ENCODE measurements at regions not wholly inside any gene's neighbourhood (a gene's known extent, or its start where the extent isn't known, plus 50 kb on each side); places are given as distances from the start of the nearest gene placed in this dataset.
"Not testable (repeated sequence)": the region's sequence is repeated elsewhere in the genome, so short reads cannot be mapped to it uniquely, and the experiment has no call there.

GRCh38 chr14:104388541-104389325 lies 190.8 kb upstream of the C14orf180 start:
- no peak for ATAC-seq

DNA sequence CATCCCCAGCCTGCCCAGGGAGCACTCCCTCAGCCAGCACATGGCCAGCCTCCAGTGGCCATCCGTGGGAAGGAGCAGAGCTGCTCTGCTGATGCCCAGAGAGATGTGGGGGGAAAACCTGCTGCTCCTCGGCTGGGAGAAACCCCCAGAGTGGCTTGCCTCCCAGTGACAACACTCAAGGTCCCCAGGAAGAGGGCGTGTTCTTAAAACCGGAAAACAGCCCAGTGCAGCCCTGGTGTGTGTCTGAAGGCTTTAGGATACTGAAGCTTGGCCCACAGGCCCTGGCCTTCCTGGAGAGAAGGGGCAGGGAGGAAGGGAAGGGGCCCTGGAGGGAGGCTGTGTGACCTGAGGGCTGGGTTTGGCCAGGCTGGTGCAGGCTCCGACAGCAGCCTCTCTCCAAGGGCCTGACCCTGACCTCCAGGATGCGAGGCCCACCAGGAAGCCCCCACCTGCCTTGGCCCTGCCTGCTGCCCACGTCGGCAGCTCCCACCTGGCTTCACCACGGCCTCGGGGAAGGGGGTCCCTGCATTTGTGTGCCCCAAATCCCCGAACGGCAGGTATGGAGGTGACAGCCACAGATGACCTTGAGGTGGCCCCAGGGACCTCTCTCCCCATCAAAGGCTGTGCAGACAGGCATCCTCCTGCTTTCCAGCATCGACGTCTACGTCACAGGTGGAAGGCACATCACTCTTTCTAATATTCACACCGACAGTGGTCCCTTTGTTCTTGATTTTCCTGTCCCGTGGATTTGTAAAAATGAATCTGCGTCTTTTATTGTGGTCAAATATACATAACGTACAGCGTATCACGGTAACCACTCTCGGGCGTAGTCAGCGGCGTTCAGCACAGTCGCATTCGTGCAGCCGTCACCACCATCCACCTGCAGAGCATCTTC lies 190.0 kb upstream of the C14orf180 start:
- ATAC-seq: no peak

DNA sequence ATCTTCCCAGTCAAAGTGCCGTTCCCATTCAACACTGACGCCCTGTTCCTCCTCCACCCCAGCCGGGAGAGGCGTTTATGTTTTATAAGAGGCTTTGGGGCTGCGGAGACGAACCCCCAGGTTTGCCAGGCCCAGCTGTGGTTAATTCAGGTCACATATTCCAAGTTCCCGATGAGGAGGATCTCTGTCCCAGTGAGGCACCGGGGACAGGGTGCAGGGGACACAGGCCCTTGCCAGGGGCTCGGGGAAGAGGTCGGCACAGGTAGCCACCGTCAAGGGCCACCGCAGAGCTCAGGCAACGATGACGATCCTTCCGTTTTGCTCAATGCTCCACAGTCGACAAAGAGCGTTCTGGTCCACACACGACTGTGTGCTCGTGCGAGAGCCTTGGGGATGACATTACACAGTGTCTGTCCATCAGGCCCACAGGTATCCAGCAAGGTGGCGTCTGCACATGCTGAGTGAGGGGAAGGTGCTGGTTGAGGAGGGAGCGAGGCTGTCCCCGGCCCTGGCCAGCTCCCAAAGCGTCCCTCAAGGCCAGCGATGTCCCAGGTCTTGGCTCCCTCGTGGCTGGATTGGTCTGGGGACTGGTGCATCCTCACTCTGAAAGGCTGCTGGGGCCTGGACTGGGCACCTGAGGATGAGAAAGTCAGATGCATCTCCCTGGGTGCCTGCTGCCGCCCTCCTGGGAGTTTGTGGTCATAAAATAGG lies 189.2 kb upstream of the C14orf180 start:
- no peak for ATAC-seq

DNA sequence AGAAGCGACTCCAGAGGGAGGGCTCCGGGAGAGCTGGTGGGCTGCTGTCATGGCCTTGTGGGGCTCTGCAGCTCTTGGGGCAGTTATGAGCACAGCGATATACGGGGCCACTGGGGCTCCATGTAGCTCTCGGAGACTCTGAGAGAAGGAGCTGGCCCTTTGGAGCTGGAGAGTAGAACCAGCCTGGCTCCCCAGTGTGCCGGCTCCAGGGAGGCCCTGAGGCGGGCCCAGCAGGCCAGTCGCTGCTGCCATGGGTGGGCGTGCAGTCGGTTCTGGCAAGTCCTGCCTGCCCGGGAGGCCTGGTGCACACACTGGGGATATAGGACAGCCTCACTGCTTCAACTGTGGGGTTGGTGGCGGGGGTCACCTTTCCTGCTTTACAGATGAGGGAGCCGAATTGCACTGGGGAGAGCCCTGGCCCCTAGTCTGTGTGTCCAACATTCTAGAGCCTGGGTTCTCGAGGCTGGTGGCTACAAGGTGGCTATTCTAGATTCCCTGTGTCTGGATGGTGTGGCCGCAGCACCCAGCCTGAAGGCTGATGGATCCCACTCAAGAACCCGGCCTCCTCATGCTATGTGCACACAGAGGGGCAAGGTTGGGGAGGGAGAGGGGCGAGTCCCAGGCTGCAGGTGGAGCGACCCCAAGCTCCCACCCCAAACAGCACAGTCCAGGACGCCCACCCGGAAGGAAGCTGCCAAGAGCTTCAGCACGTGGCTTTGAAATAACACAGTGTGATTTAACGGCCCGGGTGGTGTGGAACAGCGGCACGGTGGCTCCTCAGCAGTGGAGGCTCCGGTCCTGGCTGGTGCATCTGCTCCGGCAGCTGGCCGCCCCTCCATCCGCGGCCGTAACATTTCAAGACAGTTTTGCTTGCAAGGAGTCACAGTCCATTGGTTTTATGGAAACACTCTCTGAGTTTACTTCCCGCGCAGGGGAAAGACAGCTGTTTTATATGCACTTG lies 188.3 kb upstream of the C14orf180 start:
- ATAC-seq: no peak

GRCh38 chr14:104392001-104392395 lies 187.6 kb upstream of the C14orf180 start:
- ATAC-seq: no peak

- no peak for ATAC-seq
Observed at GRCh38 chr14:104392396-104393198, 187.0 kb upstream of the C14orf180 start.

DNA sequence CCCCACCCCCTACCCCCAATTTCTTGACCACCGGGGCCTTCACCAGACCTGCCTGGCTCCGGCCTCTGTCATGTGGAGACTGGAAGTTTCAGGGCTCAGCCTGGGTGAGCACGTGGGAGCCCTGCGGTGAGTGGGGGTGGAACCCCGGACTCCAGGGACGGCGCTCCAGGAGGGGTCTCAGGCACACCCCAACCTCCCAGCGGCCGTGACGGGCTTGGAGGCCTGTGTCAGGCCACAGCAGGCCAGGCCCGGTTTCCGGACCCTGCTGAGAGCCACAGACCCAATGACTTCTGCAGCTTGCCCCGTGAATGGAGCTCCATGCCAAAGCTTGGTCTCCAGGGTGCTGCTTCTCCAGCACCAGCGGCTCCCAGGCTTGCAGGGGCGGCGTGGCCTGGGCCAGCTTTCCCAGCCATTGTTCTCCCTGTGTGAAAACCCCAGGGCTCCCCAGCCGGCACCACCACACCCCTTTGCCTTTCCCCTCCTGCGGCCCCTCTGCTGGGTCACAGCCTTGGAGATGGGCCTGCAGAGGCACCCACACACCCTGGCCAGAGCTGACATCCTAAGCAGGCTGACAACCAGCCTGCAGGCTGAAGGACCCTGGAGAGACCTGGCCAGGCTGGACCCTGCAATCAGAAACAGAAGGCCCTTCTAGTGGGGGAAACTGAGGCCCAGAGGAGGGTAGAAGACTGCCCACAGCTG lies 186.2 kb upstream of the C14orf180 start:
- ATAC-seq: no peak

- peak; percentile 60 for ATAC-seq
Observed at GRCh38 chr14:104393898-104394381, 185.6 kb upstream of the C14orf180 start.

DNA sequence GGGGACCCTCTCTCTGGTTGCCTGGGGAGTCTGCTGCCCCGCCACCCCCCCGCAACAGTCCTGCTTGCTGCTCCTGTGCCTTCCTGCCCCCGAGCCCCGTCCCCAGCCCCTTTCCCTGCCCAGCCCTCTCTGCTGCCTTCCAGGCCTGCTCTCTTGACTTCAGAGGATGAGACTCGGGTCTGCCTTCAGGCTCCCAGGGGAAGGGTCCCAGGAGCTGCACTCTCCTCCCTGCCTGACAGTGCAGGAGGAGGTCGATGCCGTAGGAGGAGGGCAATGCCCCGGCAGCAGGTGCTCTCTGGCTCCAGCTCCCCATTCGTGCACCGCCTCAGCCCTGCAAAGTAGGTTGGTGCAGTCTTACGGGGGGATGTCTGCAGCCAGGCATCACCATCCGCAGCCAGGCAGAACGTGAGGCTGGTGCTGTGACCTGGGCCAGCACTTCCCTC lies 185.1 kb upstream of the C14orf180 start:
- no peak for ATAC-seq

- no peak for ATAC-seq
Observed at GRCh38 chr14:104395276-104395675, 184.3 kb upstream of the C14orf180 start.

GRCh38 chr14:104395941-104396681 lies 183.5 kb upstream of the C14orf180 start:
- no peak for ATAC-seq

- no peak for ATAC-seq
Observed at GRCh38 chr14:104396682-104397470, 182.7 kb upstream of the C14orf180 start.

GRCh38 chr14:104397956-104398355 lies 181.6 kb upstream of the C14orf180 start:
- no peak for ATAC-seq

DNA sequence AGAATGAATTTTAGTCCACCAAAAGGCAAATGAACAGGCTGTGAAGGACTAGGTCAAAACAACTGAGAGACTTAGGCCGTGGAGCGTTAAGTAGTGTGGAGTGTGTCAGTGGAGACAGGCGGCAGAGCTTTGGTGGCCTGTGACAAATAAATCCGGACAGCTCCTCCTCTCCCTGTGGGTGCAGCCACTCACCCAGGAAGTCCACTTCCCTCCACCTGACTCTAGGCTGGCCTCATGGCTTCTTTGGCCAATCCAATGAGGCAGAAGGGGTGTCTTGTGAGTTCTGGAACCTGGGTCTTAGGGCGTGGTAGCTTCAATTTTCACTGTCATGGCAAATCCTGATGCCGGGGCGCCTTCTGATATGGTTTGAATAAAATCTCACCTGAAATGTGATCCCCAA lies 180.9 kb upstream of the C14orf180 start:
- no peak for ATAC-seq

GRCh38 chr14:104399432-104400155 lies 180.0 kb upstream of the C14orf180 start:
- no peak for ATAC-seq

GRCh38 chr14:104400355-104400754 lies 179.2 kb upstream of the C14orf180 start:
- ATAC-seq: no peak

- ATAC-seq: no peak
Observed at GRCh38 chr14:104401785-104402184, 177.8 kb upstream of the C14orf180 start.

GRCh38 chr14:104402303-104402702 lies 177.3 kb upstream of the C14orf180 start:
- not testable (repeated sequence) for ATAC-seq

Measured in esophagus mucosa (tissue), 1 donor.